HG03280 (cell line): ENCODE measurements at regions not wholly inside any gene's neighbourhood (a gene's known extent, or its start where the extent isn't known, plus 50 kb on each side); places are given as distances from the start of the nearest gene placed in this dataset.

ENCODE experiments used
- ATAC-seq: cut with Tn5 transposase; IDR thresholded peaks from one replicate; pipeline ENCODE4 v1.9.1; 2021; ENCODE audit warnings: mild to moderate bottlenecking, moderate library complexity; ENCODE audit not compliant: unreplicated experiment

DNA sequence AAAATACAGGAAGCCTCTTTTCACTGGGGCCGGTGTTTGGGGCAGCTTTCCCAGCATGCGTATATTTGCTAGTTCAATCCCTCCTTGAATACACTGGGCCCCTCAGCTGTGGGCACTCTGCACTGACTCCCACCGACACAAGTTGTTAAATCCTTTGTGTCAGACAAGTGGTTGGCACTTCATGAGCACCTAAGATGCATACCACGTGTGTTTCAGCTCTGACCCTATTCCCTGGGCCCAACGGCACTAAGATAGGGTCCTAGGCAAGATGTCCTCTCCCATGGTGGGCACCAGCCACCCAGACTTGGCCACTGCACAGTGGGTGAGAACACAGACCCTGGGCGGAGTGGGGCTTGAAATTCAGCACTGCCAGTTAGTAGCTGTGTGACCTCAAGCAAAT is 173.8 kb downstream of the BCL11B start:
- no peak for ATAC-seq

- ATAC-seq: no peak
Measured at GRCh38 chr14:99099051-99099787, 172.8 kb downstream of the BCL11B start.

DNA sequence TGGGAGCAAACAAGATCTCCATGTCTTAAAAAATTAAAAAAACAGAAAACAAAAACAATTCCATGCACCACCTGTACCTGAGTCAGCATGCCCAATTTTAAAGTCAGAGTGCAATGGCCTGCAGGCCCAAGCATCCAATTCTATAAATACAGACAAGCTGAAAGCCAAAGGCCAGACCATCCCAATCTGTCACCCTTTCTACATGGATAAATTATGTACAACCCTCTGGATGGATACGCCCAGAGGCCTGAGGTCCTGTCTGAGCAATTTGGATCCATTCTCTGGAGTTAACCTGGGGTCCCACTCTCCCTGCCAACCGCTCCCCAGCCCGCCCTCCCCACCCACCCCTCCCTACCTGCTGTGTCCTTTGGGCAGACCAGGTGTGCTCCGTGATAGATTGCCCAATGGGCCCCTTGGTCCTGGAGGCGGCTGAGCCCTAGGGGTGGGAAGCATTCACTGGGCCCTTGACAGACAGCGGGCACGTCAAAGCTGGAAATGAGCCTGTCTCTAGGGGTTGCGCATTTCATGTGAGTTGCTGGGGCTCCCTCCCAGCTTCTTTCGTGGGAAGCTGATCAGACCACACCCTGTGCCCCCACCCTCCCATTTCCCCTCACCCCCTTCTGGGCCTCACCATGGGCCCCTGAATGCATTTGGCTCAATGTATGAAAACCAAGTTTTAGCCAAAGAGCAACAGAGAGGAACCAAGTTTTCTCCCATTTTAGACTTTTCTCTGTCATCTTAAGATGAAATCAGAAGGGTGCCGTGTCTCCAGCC is 171.3 kb downstream of the BCL11B start:
- no peak for ATAC-seq

DNA sequence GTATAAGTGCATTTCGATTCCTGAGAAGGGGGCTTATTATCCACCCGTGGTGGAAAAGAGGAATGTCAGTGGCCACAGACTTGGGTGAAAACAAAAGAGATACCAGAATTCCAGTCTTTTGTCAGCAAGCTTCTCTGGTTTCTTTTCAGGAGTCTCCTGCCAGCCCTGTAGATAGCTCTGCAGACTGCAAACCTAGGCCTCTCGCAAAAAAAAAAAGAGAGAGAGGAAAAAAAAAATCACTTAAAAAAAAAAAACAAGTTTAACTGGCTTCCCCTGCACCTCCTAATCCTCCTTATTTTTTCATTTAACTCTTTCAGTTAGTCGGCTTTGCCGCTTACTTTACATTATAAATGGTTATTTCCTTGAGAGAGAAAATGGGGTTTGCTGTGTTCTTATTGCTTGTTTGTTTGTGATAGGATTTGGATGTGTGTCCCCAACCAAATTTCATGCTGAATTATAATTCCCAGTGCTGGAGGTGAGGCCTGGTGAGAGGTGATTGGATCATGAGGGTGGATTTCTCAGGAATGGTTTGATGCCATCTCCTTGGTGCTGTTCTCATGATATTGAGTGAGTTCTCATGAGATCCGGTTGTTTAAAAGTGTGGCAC is 170.0 kb downstream of the BCL11B start:
- ATAC-seq: no peak

DNA sequence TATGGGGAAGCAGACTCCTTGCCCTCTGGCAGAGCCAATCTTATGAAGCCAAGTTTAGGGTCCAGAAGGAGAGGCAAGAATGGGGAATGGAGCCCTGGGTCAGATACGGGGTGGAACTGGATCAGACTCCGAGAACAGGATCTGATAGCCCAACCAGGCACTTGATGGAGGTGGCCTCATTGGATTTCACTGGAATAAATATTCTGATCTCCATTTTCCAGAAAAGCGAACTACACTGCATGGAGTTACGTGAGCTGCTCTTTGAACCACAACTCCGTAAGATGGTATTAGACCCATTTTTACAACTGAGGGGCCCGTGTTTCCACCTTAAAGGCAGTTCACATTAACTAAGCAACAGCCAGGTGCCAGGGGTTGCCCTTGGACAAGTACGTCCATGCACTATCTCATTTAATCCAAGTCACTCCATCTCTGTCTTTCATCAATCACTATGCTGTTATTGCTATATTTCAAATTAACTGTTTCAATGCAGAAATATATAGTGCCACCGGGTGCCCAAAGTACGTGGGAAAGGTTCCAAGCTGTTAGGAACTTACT is 155.2 kb downstream of the BCL11B start:
- ATAC-seq: no peak

DNA sequence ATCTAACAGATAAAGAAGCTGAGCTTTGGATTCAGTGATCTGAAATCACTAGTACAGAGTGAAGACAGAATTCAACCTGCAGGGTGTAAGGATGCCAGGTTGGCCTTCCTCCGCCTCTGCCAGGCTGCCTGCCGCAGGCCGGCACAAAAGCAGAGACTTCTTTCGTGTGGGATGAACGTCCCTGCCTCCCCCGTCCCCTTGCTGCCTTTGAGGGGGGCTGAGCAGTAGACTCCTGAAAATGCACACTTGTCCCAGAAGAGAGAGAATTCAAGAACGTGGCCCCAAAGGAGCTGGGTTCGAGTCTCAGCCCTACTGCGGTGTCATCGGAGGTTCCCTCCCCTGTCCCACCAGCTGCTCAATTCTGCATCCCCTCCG is 154.3 kb downstream of the BCL11B start:
- ATAC-seq: no peak

DNA sequence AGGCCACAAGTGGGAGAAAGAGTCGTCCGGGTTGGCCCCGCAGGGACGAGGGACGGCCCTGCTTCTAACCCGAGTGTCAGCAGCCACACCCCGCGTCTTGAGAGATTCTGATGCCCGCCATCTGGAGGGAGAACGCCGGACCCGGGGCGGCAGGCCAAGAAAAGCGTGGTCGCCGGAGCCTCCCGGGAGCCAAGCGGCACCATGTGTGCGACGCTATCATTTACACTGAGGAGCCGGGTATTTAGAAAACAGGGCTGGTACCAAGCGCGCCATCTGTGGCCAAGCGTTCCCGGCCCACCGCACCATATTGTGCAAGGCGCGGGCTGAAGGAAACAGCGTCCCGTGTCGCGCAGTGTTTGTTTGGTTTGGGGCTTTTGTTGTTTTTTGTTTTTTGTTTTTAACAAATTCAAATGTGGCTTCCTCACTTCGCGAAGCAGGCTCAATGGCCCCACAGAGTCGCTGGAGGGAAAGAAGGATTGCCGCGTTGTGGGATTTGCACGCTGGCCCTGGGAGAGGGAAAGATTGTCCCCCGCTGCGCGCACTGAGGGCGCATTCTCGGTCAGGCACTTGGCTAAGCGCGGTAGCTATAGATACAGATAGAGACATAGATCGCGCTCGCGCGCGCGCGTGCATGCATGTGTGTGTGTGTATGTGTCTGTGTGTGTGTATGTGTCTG is 153.8 kb downstream of the BCL11B start:
- no peak for ATAC-seq

DNA sequence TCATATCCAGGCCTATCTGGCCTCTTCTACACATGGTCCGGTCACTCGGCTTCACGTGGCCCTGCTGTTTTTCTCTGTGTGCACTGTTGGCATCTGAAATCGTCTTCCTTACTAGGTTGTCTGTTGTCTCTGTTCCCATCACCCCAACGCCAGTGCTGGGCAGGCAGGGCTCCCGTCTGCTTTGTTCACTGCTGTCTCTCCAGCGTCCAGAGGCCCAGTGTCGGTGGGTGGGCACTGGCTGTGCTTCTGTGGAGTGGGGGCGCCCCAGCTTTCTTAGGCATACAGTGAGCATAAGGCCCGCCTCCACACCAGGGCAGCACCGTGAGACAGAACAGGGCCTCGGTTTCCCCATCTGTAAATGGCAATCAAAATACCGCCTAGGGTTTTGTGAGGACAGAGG is 153.1 kb downstream of the BCL11B start:
- no peak for ATAC-seq
